AG04450 (cell line): ENCODE measurements at regions not wholly inside any gene's neighbourhood (a gene's known extent, or its start where the extent isn't known, plus 50 kb on each side); places are given as distances from the start of the nearest gene placed in this dataset.

ENCODE experiments used
- CTCF ChIA-PET: fragments of 300-600, 350-600 bp; formaldehyde crosslinking; extraction: SDS; loops from one replicate; lab custom pipeline; 2022; ENCODE audit warnings: antibody characterized with exemption, inconsistent platforms; lab: Charles Lee
- POLR2A ChIA-PET: fragments of 350-600 bp; formaldehyde crosslinking; extraction: SDS; loops from one replicate; lab custom pipeline; 2021; ENCODE audit warnings: antibody characterized with exemption, inconsistent platforms; lab: Yijun Ruan, JAX
- DNase-seq: peaks from one replicate; pipeline ENCODE4 v3.0.0-alpha.2; 2011; ENCODE audit warnings: low read depth, low spot score
- H3K27ac ChIP-seq: one replicate; pipeline ENCODE4 v1.5.1; 2012; ENCODE audit warnings: low read depth, low read length, control low read depth
- H3K27me3 ChIP-seq: one replicate; pipeline ENCODE4 v1.6.0; 2012; ENCODE audit warnings: low read length; ENCODE audit not compliant: control insufficient read depth, insufficient read depth
- H3K4me3 ChIP-seq: 2 replicates; pipeline ENCODE4 v1.5.1; 2011; ENCODE audit warnings: mild to moderate bottlenecking, low read depth, low read length, control low read depth
- H3K9me3 ChIP-seq: 2 replicates; pipeline ENCODE4 v1.5.1; 2012; ENCODE audit warnings: low read length; ENCODE audit not compliant: control insufficient read depth, insufficient read depth
- CTCF ChIP-seq: IDR thresholded peaks from 2 replicates; pipeline ENCODE4 v1.5.1; 2011; ENCODE audit warnings: low read depth, low read length, control low read depth, inconsistent platforms

- TF ChIP-seq CTCF = no peak
- CTCF ChIA-PET = no interaction called here
- no peaks in the 10 kb centered on the region; the same call in 1 of the 2 replicates for H3K9me3 ChIP-seq
- DNase-seq = no peak
- POLR2A ChIA-PET = no interaction called here
- no peak overlapping the region for H3K27ac ChIP-seq
- peaks cover 40% of the 10 kb centered on the region for H3K27me3 ChIP-seq
- H3K4me3 ChIP-seq = no peak overlapping the region
These were observed 181.0 kb downstream of the MN1 start for GRCh38 chr22:27620367-27621154.

GRCh38 chr22:27621486-27622070 is 180.0 kb downstream of the MN1 start:
- H3K9me3 ChIP-seq = no peaks in the 10 kb centered on the region; the same call in 1 of the 2 replicates
- ChIA-PET POLR2A (no interaction called here), CTCF (no interaction called here)
- no peak for TF ChIP-seq CTCF
- H3K27ac ChIP-seq = no peak overlapping the region
- DNase-seq = no peak
- peaks cover 32% of the 10 kb centered on the region for H3K27me3 ChIP-seq
- H3K4me3 ChIP-seq = no peak overlapping the region

- Histone ChIP-seq H3K27me3 (peaks cover 24% of the 10 kb centered on the region), H3K27ac (no peak overlapping the region), H3K9me3 (no peaks in the 10 kb centered on the region; the same call in 1 of the 2 replicates), H3K4me3 (no peak overlapping the region)
- POLR2A ChIA-PET = no interaction called here
- CTCF ChIA-PET = no interaction called here
- no peak for TF ChIP-seq CTCF
- no peak for DNase-seq
These were observed 177.5 kb downstream of the MN1 start for GRCh38 chr22:27624042-27624441.

GRCh38 chr22:27624705-27625104 is 176.9 kb downstream of the MN1 start:
- H3K9me3 ChIP-seq = no peaks in the 10 kb centered on the region; the same call in 1 of the 2 replicates
- H3K27ac ChIP-seq = no peak overlapping the region
- ChIA-PET CTCF (interaction anchor here (0.7 kb wide), 1 partner anchor 43 kb away, joined by 4 read pairs; no protein-coding TSS in a partner anchor), POLR2A (no interaction called here)
- no peak overlapping the region for H3K4me3 ChIP-seq
- H3K27me3 ChIP-seq = peaks cover 19% of the 10 kb centered on the region
- DNase-seq = no peak
- no peak for TF ChIP-seq CTCF
